Stimulated activated CD4-positive, alpha-beta T cell treated with anti-CD3 and anti-CD28 coated beads, Interleukin-4, amount 100 ng/mL, for 4 hours (primary cell): ENCODE measurements at regions not wholly inside any gene's neighbourhood (a gene's known extent, or its start where the extent isn't known, plus 50 kb on each side); places are given as distances from the start of the nearest gene placed in this dataset.
"Not testable (repeated sequence)": the region's sequence is repeated elsewhere in the genome, so short reads cannot be mapped to it uniquely, and the experiment has no call there.

Experiments used
- DNase-seq, 2 experiments: peaks; one replicate each; pipeline ENCODE4 v3.0.0-alpha.2; 2020

DNA sequence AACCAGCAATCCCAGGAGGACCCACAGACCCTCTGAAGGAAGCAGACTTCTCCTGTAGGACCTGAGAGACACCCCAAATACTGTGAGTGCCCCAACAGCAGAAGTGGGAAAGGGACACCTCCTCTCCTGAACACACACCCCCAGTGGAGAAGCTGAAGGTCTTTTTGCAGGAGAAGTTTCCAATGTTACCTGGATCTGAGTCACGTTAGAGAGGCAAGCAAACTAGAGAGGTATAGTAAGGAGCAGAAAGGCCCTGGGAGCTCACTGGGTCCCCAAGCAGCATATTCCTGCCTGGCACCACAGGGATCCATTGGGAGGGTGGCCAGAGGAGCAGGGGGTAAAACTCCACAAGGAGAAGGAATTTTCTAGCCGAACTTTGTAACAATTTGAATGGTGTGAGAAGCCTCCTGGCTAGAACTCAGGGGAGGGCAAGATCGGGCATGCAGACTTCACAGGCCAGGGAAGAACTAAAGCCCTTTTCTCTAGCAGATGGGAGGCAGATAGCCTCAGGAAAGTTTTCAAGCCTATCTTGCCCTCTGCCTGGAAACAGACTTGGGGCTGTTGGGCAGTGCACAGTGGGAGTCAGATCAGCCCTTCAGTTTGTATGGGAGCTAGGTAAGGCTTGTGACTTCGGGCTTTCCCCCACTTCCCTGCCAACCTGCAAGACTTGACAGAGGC, 68.2 kb upstream of the SSTR4 start:
- DNase-seq: no peak

DNA sequence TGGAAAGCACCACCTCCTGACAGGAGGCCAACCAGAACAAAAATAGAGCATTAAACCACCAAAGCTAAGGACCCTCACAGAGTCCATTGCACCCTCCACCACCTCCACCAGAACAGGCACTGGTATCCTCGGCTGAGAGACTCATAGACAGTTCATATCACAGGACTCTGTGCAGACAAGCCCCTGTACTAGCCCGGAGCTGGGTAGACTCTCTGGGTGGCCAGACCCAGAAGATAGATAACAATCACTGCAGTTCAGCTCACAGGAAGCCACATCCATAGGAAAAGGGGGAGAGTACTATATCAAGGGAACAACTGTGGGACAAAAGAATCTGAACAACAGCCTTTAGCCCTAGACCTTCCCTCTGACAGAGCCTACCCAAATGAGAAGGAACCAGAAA, 67.4 kb upstream of the SSTR4 start:
- not testable (repeated sequence) for DNase-seq

GRCh38 chr20:22969031-22969430, 66.1 kb upstream of the SSTR4 start:
- DNase-seq: not testable (repeated sequence)

GRCh38 chr20:22971077-22971476, 64.0 kb upstream of the SSTR4 start:
- DNase-seq: not testable (repeated sequence)

DNA sequence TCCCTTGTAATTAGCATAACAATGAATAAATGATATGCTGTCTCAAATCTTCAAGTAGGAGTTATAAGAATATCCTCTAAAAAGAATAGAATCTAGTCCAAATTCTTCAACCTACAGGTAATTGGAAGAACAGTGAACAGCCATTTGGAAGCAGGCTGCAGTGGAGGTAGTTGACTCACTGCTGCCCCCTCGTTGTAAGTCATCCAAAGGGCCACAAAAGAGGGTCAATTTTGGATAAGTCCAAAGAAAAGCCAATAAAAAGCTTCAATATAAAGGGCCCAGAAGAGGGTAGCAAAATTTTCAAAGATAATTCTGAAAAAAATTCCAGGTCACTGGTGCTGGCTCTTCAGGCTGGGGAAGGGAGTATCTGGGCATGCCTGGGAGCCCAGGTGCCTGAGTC, 60.8 kb upstream of the SSTR4 start:
- no peak for DNase-seq

- DNase-seq: no peak
These were observed 57.9 kb upstream of the SSTR4 start for GRCh38 chr20:22977047-22977785.

DNA sequence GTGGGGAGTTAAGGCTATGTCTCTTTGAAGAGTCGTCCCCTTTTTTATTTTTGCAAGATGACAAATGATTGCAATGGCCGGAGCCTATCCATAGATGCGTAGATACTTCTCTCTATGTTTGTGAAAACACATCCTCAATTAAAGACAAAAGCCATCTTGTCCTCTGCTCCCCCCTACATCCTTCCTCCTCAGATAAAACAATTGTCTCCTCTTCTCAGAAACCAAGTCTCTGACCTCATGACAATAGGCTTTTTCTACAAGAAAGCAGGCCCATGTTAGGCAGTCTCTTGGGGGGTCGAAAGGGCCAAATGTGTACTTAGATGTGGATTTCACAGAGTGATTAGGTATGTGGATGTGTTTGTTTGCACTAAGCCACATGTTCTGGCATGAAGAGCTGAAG, 51.1 kb upstream of the SSTR4 start:
- DNase-seq: no peak

DNA sequence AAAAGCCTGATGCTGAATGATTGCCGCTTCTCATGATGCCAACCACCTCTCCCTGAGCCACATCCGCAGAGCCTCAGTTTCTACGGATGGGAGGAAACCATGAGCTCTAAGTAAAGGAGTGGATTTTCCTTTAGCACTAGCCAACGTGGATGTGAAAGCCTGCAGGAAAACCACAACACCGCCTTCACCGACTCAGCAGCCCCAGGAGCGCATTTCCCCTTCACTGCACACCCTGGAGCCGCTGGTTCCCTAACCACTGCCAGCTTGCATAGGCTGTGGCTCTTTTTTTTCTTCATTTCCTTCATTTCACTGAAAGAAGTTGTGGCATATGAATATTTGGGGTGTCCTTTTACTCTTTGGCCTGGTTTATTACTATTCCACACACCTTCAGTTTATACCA, 50.5 kb upstream of the SSTR4 start:
- no peak for DNase-seq

GRCh38 chr20:22985239-22985778, 49.8 kb upstream of the SSTR4 start:
- DNase-seq: no peak
